SK-N-SH treated with all-trans-retinoic acid at 6 μM for 48 hours (cell line): ENCODE measurements at regions not wholly inside any gene's neighbourhood (a gene's known extent, or its start where the extent isn't known, plus 50 kb on each side); places are given as distances from the start of the nearest gene placed in this dataset.

Experiments
- ATAC-seq: fragments of 200-7000 bp; cut with Tn5 transposase; 3 replicates; pipeline ENCODE4 v1.9.1; 2020; ENCODE audit warnings: mild to moderate bottlenecking, moderate library complexity
- ARNTL ChIP-seq: fragments of 450-650 bp; formaldehyde crosslinking; IDR thresholded peaks from 2 replicates; pipeline ENCODE4 v1.5.0; 2020; ENCODE audit warnings: low read depth, mild to moderate bottlenecking, moderate library complexity, borderline replicate concordance
- BACH2 ChIP-seq: fragments of 250-450 bp; sonication (Bioruptor Pico); IDR thresholded peaks from 2 replicates; pipeline ENCODE4 v1.9.0; 2021; ENCODE audit warnings: mild to moderate bottlenecking, borderline replicate concordance
- CSDC2 ChIP-seq: fragments of 250-450 bp; sonication (Bioruptor Pico); IDR thresholded peaks from 2 replicates; pipeline ENCODE4 v1.5.0; 2020; ENCODE audit warnings: mild to moderate bottlenecking, moderate library complexity
- ESRRG ChIP-seq: fragments of 250-450 bp; sonication (Bioruptor Pico); IDR thresholded peaks from 2 replicates; pipeline ENCODE4 v1.6.1; 2021; ENCODE audit warnings: mild to moderate bottlenecking
- GLIS3 ChIP-seq: fragments of 250-450 bp; sonication (Bioruptor Pico); IDR thresholded peaks from 2 replicates; pipeline ENCODE4 v1.5.0; 2020; ENCODE audit warnings: mild to moderate bottlenecking, moderate library complexity
- ISL1 ChIP-seq: fragments of 250-450 bp; sonication (Bioruptor Pico); IDR thresholded peaks from 2 replicates; pipeline ENCODE4 v2.1.2; 2022; ENCODE audit warnings: mild to moderate bottlenecking, moderate library complexity
- OSR1 ChIP-seq: fragments of 250-450 bp; sonication (Bioruptor Pico); IDR thresholded peaks from 2 replicates; pipeline ENCODE4 v1.8.0; 2022; ENCODE audit warnings: moderate library complexity, mild to moderate bottlenecking, inconsistent platforms
- POU6F1 ChIP-seq: fragments of 250-450 bp; sonication (Bioruptor Pico); IDR thresholded peaks from 2 replicates; pipeline ENCODE4 v1.8.0; 2021; ENCODE audit warnings: low read depth, mild to moderate bottlenecking, moderate library complexity, borderline replicate concordance
- RARB ChIP-seq: fragments of 250-450 bp; sonication (Bioruptor Pico); IDR thresholded peaks from 2 replicates; pipeline ENCODE4 v1.8.0; 2021; ENCODE audit warnings: mild to moderate bottlenecking, moderate library complexity
- SNAI2 ChIP-seq: fragments of 250-450 bp; sonication (Bioruptor Pico); IDR thresholded peaks from 2 replicates; pipeline ENCODE4 v1.5.0; 2020; ENCODE audit warnings: mild to moderate bottlenecking, moderate library complexity
- TCF4 ChIP-seq: fragments of 250-450 bp; sonication (Bioruptor Pico); IDR thresholded peaks from 2 replicates; pipeline ENCODE4 v1.8.0; 2021; ENCODE audit warnings: mild to moderate bottlenecking, moderate library complexity, borderline replicate concordance
- TOX ChIP-seq: fragments of 250-450 bp; sonication (Bioruptor Pico); IDR thresholded peaks from 2 replicates; pipeline ENCODE4 v1.8.0; 2021; ENCODE audit warnings: mild to moderate bottlenecking, moderate library complexity, borderline replicate concordance
- ZC3H10 ChIP-seq: fragments of 250-450 bp; sonication (Bioruptor Pico); IDR thresholded peaks from 2 replicates; pipeline ENCODE4 v1.5.1; 2021; ENCODE audit warnings: mild to moderate bottlenecking, moderate library complexity
- ZFP3 ChIP-seq: fragments of 250-450 bp; sonication (Bioruptor Pico); IDR thresholded peaks from 2 replicates; pipeline ENCODE4 v1.5.0; 2020; ENCODE audit warnings: mild to moderate bottlenecking, moderate library complexity
- ZFP30 ChIP-seq: fragments of 450-650 bp; formaldehyde crosslinking; IDR thresholded peaks from 2 replicates; pipeline ENCODE4 v1.5.0; 2022; ENCODE audit warnings: mild to moderate bottlenecking, moderate library complexity
- ZNF565 ChIP-seq: fragments of 450-650 bp; formaldehyde crosslinking; conservative IDR thresholded peaks from 2 replicates; pipeline ENCODE4 v1.5.0; 2020; ENCODE audit warnings: low read depth, mild to moderate bottlenecking, moderate library complexity
- ZNF70 ChIP-seq: fragments of 450-650 bp; formaldehyde crosslinking; IDR thresholded peaks from 2 replicates; pipeline ENCODE4 v1.5.0; 2020; ENCODE audit warnings: mild to moderate bottlenecking, moderate library complexity
- ZNF8 ChIP-seq: fragments of 450-650 bp; formaldehyde crosslinking; IDR thresholded peaks from 2 replicates; pipeline ENCODE4 v1.5.0; 2020; ENCODE audit warnings: mild to moderate bottlenecking, moderate library complexity
- TF ChIP-seq, protein P1 (sequence below): fragments of 250-450 bp; sonication (Bioruptor Pico); IDR thresholded peaks from 2 replicates; pipeline ENCODE4 v1.5.1; 2020; ENCODE audit warnings: low read depth, mild to moderate bottlenecking, moderate library complexity
- TF ChIP-seq, protein P2 (sequence below): fragments of 250-450 bp; sonication (Bioruptor Pico); IDR thresholded peaks from 2 replicates; pipeline ENCODE4 v1.5.1; 2021; ENCODE audit warnings: mild to moderate bottlenecking, moderate library complexity
- TF ChIP-seq, protein P3 (sequence below): fragments of 250-450 bp; sonication (Bioruptor Pico); IDR thresholded peaks from 2 replicates; pipeline ENCODE4 v1.8.0; 2020; ENCODE audit warnings: mild to moderate bottlenecking, moderate library complexity, borderline replicate concordance
- TF ChIP-seq, protein P4 (sequence below): fragments of 250-450 bp; sonication (Bioruptor Pico); IDR thresholded peaks from 2 replicates; pipeline ENCODE4 v1.5.0; 2020; ENCODE audit warnings: mild to moderate bottlenecking, moderate library complexity

DNA sequence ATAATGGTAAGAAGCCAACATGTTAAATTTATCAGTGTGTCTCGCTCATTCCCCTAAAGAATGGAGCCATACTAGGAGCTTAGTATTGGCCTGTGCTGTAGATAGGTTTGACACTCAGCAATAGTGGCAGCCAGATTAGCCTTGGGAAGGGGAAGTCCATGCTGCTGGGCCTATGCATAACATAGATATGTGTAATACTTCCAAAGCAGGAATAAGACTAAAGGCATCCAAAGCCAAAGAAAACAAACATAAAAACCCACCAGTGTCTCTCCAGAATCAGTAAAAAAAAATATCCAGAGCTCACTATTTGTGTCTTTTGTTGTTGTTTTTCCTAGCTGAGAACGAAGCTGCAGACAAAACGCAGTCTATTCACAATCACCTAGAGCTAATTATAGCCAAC lies 104.2 kb upstream of the STXBP5 start:
- peak; percentile 89 for ATAC-seq
- TF ChIP-seq ZNF70 (CRISPR knock-in tag) (no peak), ISL1 (CRISPR knock-in tag) (no peak), TOX (no peak), GLIS3 (CRISPR knock-in tag) (no peak), TCF4 (CRISPR knock-in tag) (no peak), OSR1 (CRISPR knock-in tag) (no peak), ZFP3 (CRISPR knock-in tag) (no peak), BACH2 (CRISPR knock-in tag) (no peak), ZFP30 (no peak), ESRRG (CRISPR knock-in tag) (no peak)
- TF ChIP-seq, protein P1, sequence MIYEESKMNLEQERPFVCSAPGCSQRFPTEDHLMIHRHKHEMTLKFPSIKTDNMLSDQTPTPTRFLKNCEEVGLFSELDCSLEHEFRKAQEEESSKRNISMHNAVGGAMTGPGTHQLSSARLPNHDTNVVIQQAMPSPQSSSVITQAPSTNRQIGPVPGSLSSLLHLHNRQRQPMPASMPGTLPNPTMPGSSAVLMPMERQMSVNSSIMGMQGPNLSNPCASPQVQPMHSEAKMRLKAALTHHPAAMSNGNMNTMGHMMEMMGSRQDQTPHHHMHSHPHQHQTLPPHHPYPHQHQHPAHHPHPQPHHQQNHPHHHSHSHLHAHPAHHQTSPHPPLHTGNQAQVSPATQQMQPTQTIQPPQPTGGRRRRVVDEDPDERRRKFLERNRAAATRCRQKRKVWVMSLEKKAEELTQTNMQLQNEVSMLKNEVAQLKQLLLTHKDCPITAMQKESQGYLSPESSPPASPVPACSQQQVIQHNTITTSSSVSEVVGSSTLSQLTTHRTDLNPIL (CRISPR knock-in tag) = no peak

DNA sequence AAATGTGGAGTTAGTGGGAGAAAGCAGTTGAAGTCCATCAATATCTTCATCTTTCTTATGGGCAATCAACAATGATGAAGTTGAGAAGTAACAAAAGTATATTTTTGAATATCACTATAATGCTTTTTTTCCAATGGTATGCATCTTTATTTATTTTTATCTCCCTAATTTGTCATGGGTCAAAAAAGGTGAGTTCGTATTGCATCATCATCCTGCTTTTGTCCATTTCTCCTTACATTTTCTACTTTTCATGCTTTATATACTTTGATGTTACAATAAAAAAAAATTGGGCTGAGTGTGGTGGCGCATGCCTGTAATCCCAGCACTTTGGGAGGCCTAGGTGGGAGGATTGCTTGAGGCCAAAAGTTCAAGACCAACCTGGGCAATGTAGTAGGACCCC lies 101.2 kb upstream of the STXBP5 start:
- TF ChIP-seq ZFP3 (CRISPR knock-in tag) = no peak
- TF ChIP-seq, protein P2, sequence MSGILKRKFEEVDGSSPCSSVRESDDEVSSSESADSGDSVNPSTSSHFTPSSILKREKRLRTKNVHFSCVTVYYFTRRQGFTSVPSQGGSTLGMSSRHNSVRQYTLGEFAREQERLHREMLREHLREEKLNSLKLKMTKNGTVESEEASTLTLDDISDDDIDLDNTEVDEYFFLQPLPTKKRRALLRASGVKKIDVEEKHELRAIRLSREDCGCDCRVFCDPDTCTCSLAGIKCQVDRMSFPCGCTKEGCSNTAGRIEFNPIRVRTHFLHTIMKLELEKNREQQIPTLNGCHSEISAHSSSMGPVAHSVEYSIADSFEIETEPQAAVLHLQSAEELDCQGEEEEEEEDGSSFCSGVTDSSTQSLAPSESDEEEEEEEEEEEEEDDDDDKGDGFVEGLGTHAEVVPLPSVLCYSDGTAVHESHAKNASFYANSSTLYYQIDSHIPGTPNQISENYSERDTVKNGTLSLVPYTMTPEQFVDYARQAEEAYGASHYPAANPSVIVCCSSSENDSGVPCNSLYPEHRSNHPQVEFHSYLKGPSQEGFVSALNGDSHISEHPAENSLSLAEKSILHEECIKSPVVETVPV = no peak
- no peak for TF ChIP-seq TOX
- no peak for TF ChIP-seq BACH2 (CRISPR knock-in tag)
- no peak for TF ChIP-seq SNAI2
- TF ChIP-seq RARB (CRISPR knock-in tag) = no peak
- TF ChIP-seq ZNF8 (CRISPR knock-in tag) = no peak
- no peak for TF ChIP-seq CSDC2 (CRISPR knock-in tag)
- no peak for TF ChIP-seq ZNF565 (CRISPR knock-in tag)
- no peak for TF ChIP-seq POU6F1 (CRISPR knock-in tag)
- TF ChIP-seq, protein P3, sequence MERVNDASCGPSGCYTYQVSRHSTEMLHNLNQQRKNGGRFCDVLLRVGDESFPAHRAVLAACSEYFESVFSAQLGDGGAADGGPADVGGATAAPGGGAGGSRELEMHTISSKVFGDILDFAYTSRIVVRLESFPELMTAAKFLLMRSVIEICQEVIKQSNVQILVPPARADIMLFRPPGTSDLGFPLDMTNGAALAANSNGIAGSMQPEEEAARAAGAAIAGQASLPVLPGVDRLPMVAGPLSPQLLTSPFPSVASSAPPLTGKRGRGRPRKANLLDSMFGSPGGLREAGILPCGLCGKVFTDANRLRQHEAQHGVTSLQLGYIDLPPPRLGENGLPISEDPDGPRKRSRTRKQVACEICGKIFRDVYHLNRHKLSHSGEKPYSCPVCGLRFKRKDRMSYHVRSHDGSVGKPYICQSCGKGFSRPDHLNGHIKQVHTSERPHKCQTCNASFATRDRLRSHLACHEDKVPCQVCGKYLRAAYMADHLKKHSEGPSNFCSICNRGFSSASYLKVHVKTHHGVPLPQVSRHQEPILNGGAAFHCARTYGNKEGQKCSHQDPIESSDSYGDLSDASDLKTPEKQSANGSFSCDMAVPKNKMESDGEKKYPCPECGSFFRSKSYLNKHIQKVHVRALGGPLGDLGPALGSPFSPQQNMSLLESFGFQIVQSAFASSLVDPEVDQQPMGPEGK (CRISPR knock-in tag) = no peak
- no peak for TF ChIP-seq GLIS3 (CRISPR knock-in tag)
- no peak for TF ChIP-seq OSR1 (CRISPR knock-in tag)
- TF ChIP-seq ESRRG (CRISPR knock-in tag) = no peak
- no peak for TF ChIP-seq ZFP30
- ATAC-seq = no peak

GRCh38 chr6:147103694-147104093 lies 100.5 kb upstream of the STXBP5 start:
- TF ChIP-seq ARNTL (no peak), SNAI2 (no peak), ZC3H10 (CRISPR knock-in tag) (no peak)
- ATAC-seq = no peak

DNA sequence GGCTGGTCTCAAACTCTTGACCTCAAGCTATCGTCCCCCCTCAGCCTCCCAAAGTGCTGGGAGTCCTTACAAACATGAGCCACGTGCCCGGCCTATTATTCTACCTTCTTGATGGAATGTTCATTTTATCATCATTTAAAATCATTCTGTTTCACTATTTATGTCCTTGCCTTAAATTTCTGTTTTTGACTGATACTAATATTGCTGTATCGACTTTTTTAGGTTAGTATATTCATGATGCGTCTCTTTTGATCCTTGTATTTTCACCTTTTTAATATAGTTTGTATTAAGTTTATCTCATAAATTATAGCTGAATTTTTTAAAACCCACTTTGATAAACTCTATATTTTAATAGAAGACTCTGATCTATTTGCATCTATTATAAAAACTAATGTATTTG lies 98.4 kb upstream of the STXBP5 start:
- ATAC-seq = no peak
- TF ChIP-seq ISL1 (CRISPR knock-in tag) = no peak

DNA sequence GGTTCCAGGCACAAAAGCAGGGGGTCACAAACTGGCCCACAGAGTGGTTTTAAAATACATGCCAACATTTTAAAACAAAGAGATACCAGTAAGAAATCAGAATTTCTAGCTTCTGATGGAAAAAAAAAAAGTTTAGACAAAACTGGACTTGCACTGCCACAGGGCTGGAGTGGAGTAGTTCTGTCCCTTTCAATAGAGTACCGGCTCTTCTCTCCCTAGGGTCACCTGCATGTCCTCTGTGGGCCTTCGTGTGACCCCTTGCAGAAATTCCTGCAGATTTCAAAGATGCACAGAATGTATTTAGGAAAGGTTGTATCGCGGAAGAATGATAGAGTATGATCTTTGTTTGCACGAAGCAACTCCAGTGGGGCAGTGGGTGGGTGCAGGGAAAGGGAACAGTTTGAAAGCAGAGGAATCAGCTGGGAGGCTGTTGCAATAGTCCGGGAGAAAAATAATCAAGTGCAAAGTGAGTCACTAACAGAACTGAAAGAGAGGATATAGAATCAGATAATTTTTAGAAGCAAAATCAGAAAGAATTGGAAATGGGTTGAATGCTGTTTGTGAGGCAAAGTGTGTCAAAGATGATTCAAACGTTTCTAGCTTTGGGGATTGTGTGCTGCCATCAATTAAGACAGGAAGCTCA lies 97.3 kb upstream of the STXBP5 start:
- ATAC-seq = no peak
- TF ChIP-seq, protein P4, sequence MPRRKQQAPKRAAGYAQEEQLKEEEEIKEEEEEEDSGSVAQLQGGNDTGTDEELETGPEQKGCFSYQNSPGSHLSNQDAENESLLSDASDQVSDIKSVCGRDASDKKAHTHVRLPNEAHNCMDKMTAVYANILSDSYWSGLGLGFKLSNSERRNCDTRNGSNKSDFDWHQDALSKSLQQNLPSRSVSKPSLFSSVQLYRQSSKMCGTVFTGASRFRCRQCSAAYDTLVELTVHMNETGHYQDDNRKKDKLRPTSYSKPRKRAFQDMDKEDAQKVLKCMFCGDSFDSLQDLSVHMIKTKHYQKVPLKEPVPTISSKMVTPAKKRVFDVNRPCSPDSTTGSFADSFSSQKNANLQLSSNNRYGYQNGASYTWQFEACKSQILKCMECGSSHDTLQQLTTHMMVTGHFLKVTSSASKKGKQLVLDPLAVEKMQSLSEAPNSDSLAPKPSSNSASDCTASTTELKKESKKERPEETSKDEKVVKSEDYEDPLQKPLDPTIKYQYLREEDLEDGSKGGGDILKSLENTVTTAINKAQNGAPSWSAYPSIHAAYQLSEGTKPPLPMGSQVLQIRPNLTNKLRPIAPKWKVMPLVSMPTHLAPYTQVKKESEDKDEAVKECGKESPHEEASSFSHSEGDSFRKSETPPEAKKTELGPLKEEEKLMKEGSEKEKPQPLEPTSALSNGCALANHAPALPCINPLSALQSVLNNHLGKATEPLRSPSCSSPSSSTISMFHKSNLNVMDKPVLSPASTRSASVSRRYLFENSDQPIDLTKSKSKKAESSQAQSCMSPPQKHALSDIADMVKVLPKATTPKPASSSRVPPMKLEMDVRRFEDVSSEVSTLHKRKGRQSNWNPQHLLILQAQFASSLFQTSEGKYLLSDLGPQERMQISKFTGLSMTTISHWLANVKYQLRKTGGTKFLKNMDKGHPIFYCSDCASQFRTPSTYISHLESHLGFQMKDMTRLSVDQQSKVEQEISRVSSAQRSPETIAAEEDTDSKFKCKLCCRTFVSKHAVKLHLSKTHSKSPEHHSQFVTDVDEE (CRISPR knock-in tag) = no peak
- no peak for TF ChIP-seq TOX
- no peak for TF ChIP-seq ZFP30
- no peak for TF ChIP-seq ARNTL
- no peak for TF ChIP-seq ESRRG (CRISPR knock-in tag)
- no peak for TF ChIP-seq POU6F1 (CRISPR knock-in tag)
- no peak for TF ChIP-seq TCF4 (CRISPR knock-in tag)
- TF ChIP-seq, protein P3 (CRISPR knock-in tag) = no peak
- no peak for TF ChIP-seq ISL1 (CRISPR knock-in tag)
